A549 (cell line): ENCODE measurements at regions not wholly inside any gene's neighbourhood (a gene's known extent, or its start where the extent isn't known, plus 50 kb on each side); places are given as distances from the start of the nearest gene placed in this dataset.

Experiments used
- ATAC-seq, 2 experiments: fragments of 200-7000 bp in 1 of 2; fragments of >200 bp in 1 of 2; cut with Nextera tagmentation in 1 of 2; cut with Tn5 transposase in 1 of 2; 3 replicates each; pipeline versions ENCODE4 v1.8.0 to v1.9.1; 2018 to 2020; ENCODE audit warnings: mild to moderate bottlenecking in 1 of 2, moderate library complexity in 1 of 2
- CTCF ChIA-PET: fragments of 300-600 bp; sonication (Branson Sonifier 250); formaldehyde crosslinking; extraction: SDS; loops from one replicate; lab custom pipeline; 2021; ENCODE audit warnings: antibody characterized with exemption, inconsistent platforms; lab: Yijun Ruan, JAX
- POLR2A ChIA-PET: fragments of 350-600 bp; formaldehyde crosslinking; extraction: SDS; loops from one replicate; lab custom pipeline; 2021; ENCODE audit warnings: antibody characterized with exemption, inconsistent platforms; lab: Yijun Ruan, JAX
- DNase-seq, 2 experiments: peaks; one replicate each; pipeline versions ENCODE4 v3.0.0 to v3.0.0-alpha.2; 2011 to 2016; ENCODE audit warnings: low read depth in 1 of 2, low spot score in 1 of 2
- FAIRE-seq: peaks from 2 replicates; lab custom pipeline; 2011; peaks lifted over from hg19 to GRCh38; lab: Jason Lieb, UNC
- H3K27ac ChIP-seq, 2 experiments: fragments of >200 bp; sonication (Bioruptor Twin); formaldehyde crosslinking; 3 replicates each; pipeline ENCODE4 v1.5.1; 2016 to 2017
- H3K4me1 ChIP-seq: fragments of >200 bp; sonication (Bioruptor Twin); formaldehyde crosslinking; 3 replicates; pipeline ENCODE4 v1.6.1; 2016
- H3K4me2 ChIP-seq: fragments of >200 bp; sonication (Bioruptor Twin); formaldehyde crosslinking; 3 replicates; pipeline ENCODE4 v1.6.1; 2016
- H3K4me3 ChIP-seq: fragments of >200 bp; sonication (Bioruptor Twin); formaldehyde crosslinking; 3 replicates; pipeline ENCODE4 v1.5.1; 2016
- H3K9me3 ChIP-seq: fragments of >200 bp; sonication (Bioruptor Twin); formaldehyde crosslinking; 3 replicates; pipeline ENCODE4 v1.6.1; 2016
- ESRRA ChIP-seq: fragments of 150-350 bp; IDR thresholded peaks from 2 replicates; pipeline ENCODE4 v1.6.1; 2014; ENCODE audit warnings: mild to moderate bottlenecking, low read length, borderline replicate concordance
- GATA3 ChIP-seq: IDR thresholded peaks from 2 replicates; pipeline ENCODE4 v1.6.1; 2012; ENCODE audit warnings: borderline replicate concordance
- HEYL ChIP-seq: fragments of 250-450 bp; sonication (Bioruptor Pico); IDR thresholded peaks from 2 replicates; pipeline ENCODE4 v1.8.0; 2021; ENCODE audit warnings: mild to moderate bottlenecking, moderate library complexity
- RFX5 ChIP-seq: fragments of 450-650 bp; IDR thresholded peaks from 2 replicates; pipeline ENCODE4 v1.7.1; 2014; ENCODE audit warnings: antibody characterized with exemption, mild to moderate bottlenecking, moderate library complexity
- ZC3H11A ChIP-seq: fragments of 450-650 bp; IDR thresholded peaks from 2 replicates; pipeline ENCODE4 v1.6.1; 2014; ENCODE audit warnings: antibody characterized with exemption, mild to moderate bottlenecking
- ZFP36 ChIP-seq: fragments of 450-650 bp; IDR thresholded peaks from 2 replicates; pipeline ENCODE4 v1.6.1; 2014; ENCODE audit warnings: borderline replicate concordance; ENCODE audit not compliant: partially characterized antibody
- WGBS: methylation state at CpG from one replicate; pipeline ENCODE4 v1.1.6; 2017; ENCODE audit errors: missing lambda C conversion rate; 5-methylcytosine and 5-hydroxymethylcytosine counted together
- TF ChIP-seq, protein P1 (sequence below): fragments of 450-650 bp; IDR thresholded peaks from 2 replicates; pipeline ENCODE4 v1.6.1; 2014; ENCODE audit warnings: antibody characterized with exemption
- TF ChIP-seq, protein P2 (sequence below): IDR thresholded peaks from 2 replicates; pipeline ENCODE4 v1.6.1; 2012
- TF ChIP-seq, protein P3 (sequence below): IDR thresholded peaks from 2 replicates; pipeline ENCODE4 v1.6.1; 2012; ENCODE audit warnings: low read depth, borderline replicate concordance

DNA sequence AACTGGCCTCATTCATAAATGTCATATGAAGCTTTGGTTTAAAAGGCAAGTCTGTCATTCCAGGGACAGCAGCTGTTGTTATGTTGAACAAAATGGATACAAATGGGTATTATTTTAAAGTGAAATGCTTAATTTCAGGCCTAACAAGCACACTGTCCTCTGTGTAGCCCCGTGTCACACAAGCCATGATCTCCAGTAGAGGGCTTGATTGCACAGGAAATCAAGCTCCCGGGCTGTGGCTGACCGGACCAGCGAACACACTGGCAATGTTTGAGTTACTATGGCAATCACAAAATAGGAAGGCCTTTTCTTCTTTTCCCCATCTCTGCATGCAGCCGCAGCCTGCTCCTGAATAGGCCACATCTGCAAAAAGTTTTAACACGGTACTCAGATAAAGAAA lies 64.0 kb upstream of the GSX1 start (continued):
- TF ChIP-seq, protein P1, sequence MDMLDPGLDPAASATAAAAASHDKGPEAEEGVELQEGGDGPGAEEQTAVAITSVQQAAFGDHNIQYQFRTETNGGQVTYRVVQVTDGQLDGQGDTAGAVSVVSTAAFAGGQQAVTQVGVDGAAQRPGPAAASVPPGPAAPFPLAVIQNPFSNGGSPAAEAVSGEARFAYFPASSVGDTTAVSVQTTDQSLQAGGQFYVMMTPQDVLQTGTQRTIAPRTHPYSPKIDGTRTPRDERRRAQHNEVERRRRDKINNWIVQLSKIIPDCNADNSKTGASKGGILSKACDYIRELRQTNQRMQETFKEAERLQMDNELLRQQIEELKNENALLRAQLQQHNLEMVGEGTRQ = no peak
- TF ChIP-seq HEYL (CRISPR knock-in tag) = no peak
- TF ChIP-seq, protein P2, sequence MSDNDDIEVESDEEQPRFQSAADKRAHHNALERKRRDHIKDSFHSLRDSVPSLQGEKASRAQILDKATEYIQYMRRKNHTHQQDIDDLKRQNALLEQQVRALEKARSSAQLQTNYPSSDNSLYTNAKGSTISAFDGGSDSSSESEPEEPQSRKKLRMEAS = no peak
- no peak for TF ChIP-seq ZFP36

DNA sequence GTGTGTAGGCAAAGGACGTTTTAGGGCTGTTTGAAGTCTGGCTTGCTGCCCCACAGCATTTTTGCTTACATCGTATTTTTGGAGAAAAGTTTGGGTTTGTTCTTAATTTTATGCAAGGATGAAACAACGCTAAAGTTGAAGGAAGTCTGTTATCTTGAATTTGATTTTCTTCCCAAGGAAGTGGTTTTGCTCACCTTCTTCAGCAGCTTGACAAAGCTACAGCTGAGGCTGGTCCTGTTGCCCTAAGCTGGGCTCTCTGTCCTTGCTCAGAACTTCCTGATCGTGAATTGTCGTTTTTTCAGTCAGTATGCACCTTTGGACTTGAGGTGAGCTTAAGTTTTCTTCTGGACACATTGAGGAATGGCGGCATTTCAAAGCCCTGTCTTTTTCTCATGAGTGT lies 62.1 kb upstream of the GSX1 start:
- no peak for ATAC-seq
- ChIA-PET CTCF (no interaction called here), POLR2A (no interaction called here)
- H3K4me1 ChIP-seq = no peaks in the 10 kb centered on the region
- H3K4me2 ChIP-seq = no peak overlapping the region
- no peak overlapping the region for H3K4me3 ChIP-seq
- WGBS = 43% methylated on average over 6 of the region's 6 CpGs
- DNase-seq = no peak
- no peak for TF ChIP-seq ZFP36
- TF ChIP-seq, protein P3, sequence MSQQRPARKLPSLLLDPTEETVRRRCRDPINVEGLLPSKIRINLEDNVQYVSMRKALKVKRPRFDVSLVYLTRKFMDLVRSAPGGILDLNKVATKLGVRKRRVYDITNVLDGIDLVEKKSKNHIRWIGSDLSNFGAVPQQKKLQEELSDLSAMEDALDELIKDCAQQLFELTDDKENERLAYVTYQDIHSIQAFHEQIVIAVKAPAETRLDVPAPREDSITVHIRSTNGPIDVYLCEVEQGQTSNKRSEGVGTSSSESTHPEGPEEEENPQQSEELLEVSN = no peak
- TF ChIP-seq ESRRA = no peak
- TF ChIP-seq, protein P1 = no peak
- no peak for TF ChIP-seq ZC3H11A
- TF ChIP-seq GATA3 = no peak
- TF ChIP-seq RFX5 = no peak
- H3K27ac ChIP-seq = no peak overlapping the region
- FAIRE-seq = no peak
- no peaks in the 10 kb centered on the region for H3K9me3 ChIP-seq
